Ovary (tissue), 3 donors: ENCODE measurements at regions not wholly inside any gene's neighbourhood (a gene's known extent, or its start where the extent isn't known, plus 50 kb on each side); places are given as distances from the start of the nearest gene placed in this dataset.
"Not testable (repeated sequence)": the region's sequence is repeated elsewhere in the genome, so short reads cannot be mapped to it uniquely, and the experiment has no call there.

Experiments
- CTCF ChIP-seq, 3 donors: fragments of 450-650 bp in 2 of 3; fragments of 200-600 bp in 1 of 3; IDR thresholded peaks; one replicate each; pipeline versions ENCODE4 v1.5.1 to v1.8.0; 2016 to 2022; ENCODE audit warnings: antibody characterized with exemption in 3 of 3, mild to moderate bottlenecking in 1 of 3
- POLR2A ChIP-seq: fragments of 450-650 bp; IDR thresholded peaks from one replicate; pipeline ENCODE4 v1.6.1; 2017; ENCODE audit warnings: antibody characterized with exemption, mild to moderate bottlenecking, moderate library complexity
- donor health status: DM: no; HTN: no; CAD: no.

- not testable (repeated sequence) for TF ChIP-seq CTCF (IDR thresholded peaks at IDR 0.05); POLR2A
Measured at GRCh38 chr10:33007731-33008381, 49.8 kb upstream of the ITGB1 start.
